ENCODE measurements at regions not wholly inside any gene's neighbourhood (a gene's known extent, or its start where the extent isn't known, plus 50 kb on each side); places are given as distances from the start of the nearest gene placed in this dataset.

DNA sequence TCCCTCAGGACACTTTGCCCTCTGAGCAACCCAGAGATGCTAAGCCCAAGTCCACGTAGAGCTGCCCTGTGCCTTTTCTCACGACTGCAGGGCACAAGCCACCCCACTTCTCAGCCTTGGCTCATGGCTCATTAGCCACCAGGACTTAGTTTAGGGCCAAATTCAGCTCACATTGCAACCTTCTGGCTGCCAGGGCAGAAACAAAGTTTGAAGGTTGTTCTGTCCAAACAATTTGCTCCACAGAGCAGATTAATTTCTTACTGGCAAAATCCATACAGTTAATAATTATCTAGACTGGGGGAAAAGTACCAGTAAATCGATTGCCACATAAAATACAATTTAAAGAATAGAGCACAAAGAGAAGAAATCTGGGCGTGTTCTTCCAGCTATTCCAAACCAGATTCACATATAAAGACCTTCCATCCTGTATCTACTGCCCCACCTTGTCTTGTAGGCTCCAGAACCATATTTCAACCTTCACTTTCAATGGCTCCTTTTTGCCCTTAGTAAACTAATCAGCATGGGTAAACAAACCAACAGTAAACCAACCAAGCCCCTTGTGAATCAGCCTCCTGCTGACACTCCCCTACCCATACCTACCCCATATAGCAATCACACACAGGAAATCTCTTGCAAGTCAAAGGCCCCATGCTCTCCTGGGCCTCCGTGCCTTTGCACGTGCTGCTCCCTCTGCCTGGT is 101.9 kb downstream of the QRSL1 start:
- no peak for TF ChIP-seq CTCF (conservative IDR thresholded peaks at IDR 0.05; ENCODE audit: low read depth in 2 of 2)
- TF ChIP-seq EZH2 (IDR thresholded peaks at IDR 0.05; ENCODE audit: low read depth, unreplicated experiment): no peak
- TF ChIP-seq, protein P1, sequence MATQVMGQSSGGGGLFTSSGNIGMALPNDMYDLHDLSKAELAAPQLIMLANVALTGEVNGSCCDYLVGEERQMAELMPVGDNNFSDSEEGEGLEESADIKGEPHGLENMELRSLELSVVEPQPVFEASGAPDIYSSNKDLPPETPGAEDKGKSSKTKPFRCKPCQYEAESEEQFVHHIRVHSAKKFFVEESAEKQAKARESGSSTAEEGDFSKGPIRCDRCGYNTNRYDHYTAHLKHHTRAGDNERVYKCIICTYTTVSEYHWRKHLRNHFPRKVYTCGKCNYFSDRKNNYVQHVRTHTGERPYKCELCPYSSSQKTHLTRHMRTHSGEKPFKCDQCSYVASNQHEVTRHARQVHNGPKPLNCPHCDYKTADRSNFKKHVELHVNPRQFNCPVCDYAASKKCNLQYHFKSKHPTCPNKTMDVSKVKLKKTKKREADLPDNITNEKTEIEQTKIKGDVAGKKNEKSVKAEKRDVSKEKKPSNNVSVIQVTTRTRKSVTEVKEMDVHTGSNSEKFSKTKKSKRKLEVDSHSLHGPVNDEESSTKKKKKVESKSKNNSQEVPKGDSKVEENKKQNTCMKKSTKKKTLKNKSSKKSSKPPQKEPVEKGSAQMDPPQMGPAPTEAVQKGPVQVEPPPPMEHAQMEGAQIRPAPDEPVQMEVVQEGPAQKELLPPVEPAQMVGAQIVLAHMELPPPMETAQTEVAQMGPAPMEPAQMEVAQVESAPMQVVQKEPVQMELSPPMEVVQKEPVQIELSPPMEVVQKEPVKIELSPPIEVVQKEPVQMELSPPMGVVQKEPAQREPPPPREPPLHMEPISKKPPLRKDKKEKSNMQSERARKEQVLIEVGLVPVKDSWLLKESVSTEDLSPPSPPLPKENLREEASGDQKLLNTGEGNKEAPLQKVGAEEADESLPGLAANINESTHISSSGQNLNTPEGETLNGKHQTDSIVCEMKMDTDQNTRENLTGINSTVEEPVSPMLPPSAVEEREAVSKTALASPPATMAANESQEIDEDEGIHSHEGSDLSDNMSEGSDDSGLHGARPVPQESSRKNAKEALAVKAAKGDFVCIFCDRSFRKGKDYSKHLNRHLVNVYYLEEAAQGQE (IDR thresholded peaks at IDR 0.05; ENCODE audit: unreplicated experiment): no peak
- TF ChIP-seq POLR2AphosphoS5 (IDR thresholded peaks at IDR 0.05; ENCODE audit: low read depth): no peak
- no peak for TF ChIP-seq ZNF331 (CRISPR knock-in tag; IDR thresholded peaks at IDR 0.05; ENCODE audit: low read depth)
- no peak for TF ChIP-seq EZH2phosphoT487 (IDR thresholded peaks at IDR 0.05; ENCODE audit: unreplicated experiment)
- TF ChIP-seq CREB1 (CRISPR knock-in tag; IDR thresholded peaks at IDR 0.05; ENCODE audit: low read depth): no peak
- no peak for TF ChIP-seq JUNB (IDR thresholded peaks at IDR 0.05; ENCODE audit: unreplicated experiment)
- no peak for TF ChIP-seq NANOG (IDR thresholded peaks at IDR 0.05; ENCODE audit: borderline replicate concordance)
- TF ChIP-seq ZNF462 (CRISPR knock-in tag; IDR thresholded peaks at IDR 0.05): no peak
- no peak for TF ChIP-seq STAT1 (IDR thresholded peaks at IDR 0.05; ENCODE audit: unreplicated experiment)
- TF ChIP-seq ZNF114 (CRISPR knock-in tag; IDR thresholded peaks at IDR 0.05): no peak
- TF ChIP-seq, protein P2, sequence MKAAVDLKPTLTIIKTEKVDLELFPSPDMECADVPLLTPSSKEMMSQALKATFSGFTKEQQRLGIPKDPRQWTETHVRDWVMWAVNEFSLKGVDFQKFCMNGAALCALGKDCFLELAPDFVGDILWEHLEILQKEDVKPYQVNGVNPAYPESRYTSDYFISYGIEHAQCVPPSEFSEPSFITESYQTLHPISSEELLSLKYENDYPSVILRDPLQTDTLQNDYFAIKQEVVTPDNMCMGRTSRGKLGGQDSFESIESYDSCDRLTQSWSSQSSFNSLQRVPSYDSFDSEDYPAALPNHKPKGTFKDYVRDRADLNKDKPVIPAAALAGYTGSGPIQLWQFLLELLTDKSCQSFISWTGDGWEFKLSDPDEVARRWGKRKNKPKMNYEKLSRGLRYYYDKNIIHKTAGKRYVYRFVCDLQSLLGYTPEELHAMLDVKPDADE (IDR thresholded peaks at IDR 0.05): no peak

Data from GM23338 (cell line).